ENCODE measurements at regions not wholly inside any gene's neighbourhood (a gene's known extent, or its start where the extent isn't known, plus 50 kb on each side); places are given as distances from the start of the nearest gene placed in this dataset.
"Not testable (repeated sequence)": the region's sequence is repeated elsewhere in the genome, so short reads cannot be mapped to it uniquely, and the experiment has no call there.

GRCh38 chr7:356691-357462 lies 66.9 kb downstream of the FOXL3 start:
- no peak for DNase-seq (ENCODE audit: low read depth)

- DNase-seq (ENCODE audit: low read depth): no peak
These were observed 67.7 kb downstream of the FOXL3 start for GRCh38 chr7:357531-358209.

DNA sequence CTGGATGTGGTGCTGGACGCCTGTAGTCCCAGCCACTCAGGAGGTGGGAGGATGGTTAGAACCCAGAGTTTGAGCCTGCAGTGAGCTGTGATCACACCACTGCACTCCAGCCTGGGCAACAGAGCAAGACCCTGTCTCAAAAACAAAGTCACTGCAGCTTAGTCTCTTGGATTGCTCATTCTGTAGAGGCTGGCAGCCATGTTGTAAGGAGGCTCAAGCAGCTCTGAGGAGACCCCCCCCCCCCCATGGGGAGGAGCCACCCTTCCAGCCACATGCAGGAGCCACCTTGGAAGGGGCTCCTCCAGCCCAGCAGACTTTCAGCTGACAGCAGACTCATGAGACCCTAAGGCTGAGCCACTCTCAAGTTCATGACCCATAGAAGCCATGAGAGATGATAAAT lies 68.4 kb downstream of the FOXL3 start:
- DNase-seq (ENCODE audit: low read depth): no peak

DNA sequence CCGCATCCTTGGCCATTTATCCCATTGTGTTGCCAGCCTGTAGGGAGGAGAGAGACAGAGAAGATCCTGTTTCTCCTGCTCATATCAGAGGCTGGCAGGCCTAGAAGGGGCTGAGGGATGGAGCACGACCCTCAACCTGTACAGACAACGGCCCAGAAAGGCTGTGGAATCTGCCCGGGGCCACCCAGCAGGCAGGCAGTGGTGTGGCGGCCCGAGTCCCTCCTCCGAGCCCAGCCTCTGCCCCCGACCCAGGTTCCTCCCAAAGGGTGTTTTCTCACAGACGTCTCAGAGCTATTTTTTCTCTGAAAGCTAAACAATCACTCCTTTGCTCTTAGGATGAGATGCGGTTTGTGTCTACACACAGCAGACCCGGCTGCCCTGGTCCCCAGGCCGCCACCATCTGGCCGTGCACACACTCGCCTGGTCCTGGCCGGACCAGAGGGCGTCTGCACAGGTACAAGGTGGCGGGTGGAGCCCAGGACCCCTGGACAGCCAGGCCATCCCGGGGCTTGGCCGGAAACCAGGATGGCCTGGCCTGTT lies 69.3 kb downstream of the FOXL3 start:
- no peak for DNase-seq (ENCODE audit: low read depth)

GRCh38 chr7:359766-360361 lies 69.9 kb downstream of the FOXL3 start:
- DNase-seq (ENCODE audit: low read depth): no peak

DNA sequence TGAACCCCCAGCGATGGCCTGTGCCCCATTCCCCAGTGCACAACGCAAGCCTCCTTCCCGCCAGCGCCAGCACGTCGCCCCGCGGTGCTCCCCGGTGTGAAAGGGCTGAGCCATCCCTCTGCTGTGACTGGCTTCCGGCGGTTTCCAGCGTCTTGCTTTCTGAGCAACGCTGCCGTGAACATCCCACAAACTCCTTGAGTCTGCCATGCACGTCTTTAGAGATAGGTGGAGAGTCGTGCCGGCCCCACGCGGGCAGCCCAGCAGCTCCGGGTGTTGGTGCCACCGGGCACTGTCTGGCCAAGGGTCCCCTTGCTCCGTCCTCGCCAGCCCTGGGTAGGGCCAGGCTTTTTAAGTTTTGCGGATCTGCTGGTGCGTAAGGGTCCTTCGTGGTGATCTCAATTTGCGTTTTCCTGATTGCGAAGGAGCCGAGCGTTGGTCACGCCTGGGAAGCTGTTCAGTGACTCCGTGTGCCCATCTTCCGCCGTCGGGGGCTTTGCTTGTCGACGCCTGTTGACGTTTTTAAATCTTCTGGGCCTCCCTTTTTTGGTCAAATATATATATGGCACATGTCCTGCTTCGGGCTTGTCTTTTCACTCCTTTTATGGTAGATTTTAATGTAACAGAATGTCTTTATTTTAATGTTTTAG lies 70.6 kb downstream of the FOXL3 start:
- DNase-seq (ENCODE audit: low read depth): no peak

DNA sequence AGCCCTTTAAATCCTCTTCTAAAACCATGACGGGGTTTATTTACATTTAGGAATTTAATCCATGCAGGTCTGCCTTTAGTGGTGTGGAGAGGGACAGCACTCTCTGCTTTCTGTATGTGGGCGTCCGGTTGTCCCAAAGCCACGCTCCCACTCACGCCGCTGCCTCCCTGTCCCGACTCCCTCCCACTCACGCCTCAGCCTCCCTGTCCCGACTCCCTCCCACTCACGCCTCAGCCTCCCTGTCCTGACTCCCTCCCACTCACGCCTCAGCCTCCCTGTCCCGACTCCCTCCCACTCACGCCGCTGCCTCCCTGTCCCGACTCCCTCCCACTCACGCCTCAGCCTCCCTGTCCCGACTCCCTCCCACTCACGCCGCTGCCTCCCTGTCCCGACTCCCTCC lies 71.2 kb downstream of the FOXL3 start:
- DNase-seq (ENCODE audit: low read depth): not testable (repeated sequence)

DNA sequence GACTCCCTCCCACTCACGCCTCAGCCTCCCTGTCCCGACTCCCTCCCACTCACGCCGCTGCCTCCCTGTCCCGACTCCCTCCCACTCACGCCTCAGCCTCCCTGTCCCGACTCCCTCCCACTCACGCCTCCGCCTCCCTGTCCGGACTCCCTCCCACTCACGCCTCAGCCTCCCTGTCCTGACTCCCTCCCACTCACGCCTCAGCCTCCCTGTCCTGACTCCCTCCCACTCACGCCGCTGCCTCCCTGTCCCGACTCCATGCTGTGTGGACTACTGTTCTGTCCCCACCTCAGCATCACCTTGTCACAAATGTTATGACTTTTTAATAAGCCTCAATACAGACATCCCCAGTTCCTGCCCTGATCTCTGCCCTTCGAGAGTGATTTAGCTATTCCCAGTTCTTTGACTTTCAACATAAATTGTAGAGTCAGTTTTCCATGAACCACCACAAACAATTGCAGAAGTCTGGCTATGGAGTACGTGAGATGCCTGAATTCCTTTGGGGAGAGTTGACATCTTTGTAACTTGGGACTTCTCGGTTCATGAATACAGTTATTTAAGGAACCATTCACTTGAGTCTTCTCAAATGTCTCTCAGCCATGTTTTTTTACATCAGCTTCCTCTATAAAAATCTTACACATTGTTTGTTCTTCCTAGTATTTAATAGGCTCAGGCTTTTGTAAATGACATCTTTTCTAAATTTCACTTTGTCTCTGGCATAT lies 71.9 kb downstream of the FOXL3 start:
- DNase-seq (ENCODE audit: low read depth): no peak

DNA sequence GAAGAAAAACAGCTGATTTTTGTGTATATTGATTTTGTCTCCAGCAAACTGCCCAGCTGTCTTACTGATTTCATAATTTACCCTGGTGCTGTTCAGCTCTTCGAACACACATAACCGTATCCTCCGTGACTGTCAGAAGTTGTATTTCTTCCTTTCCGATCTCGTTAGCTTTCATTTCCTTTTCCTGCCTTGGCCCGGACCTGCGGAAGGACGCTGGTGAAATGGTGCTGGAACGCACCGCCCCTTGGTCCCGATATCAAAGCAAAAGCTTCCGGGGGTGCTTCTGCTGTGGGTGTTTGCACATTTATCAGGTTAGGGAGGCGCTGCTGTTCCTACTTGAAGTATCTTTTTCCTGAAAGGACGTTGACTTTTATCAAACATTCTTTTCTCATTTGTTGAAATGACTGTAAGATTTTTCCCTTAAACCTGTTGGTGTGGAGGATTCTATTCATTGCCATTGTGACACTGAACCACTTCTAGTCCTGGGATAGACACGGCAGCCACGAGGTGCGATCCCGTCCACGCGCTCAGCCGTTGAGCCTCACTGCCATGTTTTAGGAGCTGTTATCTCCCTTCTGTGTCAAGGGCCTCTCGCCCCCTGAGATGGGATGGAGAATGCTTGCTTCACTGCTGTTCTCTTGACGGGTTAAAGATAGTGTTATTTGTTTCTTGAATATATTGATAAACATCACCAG lies 72.6 kb downstream of the FOXL3 start:
- no peak for DNase-seq (ENCODE audit: low read depth)

GRCh38 chr7:363626-364025 lies 73.7 kb downstream of the FOXL3 start:
- DNase-seq (ENCODE audit: low read depth): no peak

- no peak for DNase-seq (ENCODE audit: low read depth)
These were observed 74.6 kb downstream of the FOXL3 start for GRCh38 chr7:364536-364935.

GRCh38 chr7:365593-365992 lies 75.6 kb downstream of the FOXL3 start:
- no peak for DNase-seq (ENCODE audit: low read depth)

GRCh38 chr7:366161-366803 lies 76.3 kb downstream of the FOXL3 start:
- DNase-seq (ENCODE audit: low read depth): no peak

DNA sequence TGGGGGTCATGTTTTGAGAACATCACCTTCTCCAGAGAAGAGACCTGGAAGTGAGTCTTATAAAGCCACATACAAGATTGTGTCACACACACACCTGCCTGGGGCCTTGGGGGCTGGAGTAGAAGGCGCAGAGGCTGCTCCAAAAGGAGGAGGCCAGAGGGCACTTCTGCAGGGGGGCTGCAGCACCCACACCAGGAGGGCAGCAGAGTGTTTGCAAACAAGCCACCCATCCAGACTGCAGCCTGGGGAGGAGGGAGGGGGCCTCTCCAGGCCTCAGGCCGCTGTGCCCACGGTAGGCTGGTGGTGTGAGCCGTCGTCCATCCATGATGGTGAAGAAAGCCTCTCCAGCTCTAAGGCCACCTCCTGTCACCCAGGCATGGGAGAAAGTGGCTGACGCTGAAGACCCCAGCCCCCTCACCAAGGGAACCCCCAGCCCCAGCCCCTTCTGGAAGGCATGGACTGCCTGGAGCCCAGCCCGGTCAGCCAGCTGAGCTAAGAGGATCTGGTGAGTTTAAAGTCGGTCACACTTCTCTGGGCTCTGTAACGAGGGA lies 77.5 kb downstream of the FOXL3 start:
- DNase-seq (ENCODE audit: low read depth): no peak

DNA sequence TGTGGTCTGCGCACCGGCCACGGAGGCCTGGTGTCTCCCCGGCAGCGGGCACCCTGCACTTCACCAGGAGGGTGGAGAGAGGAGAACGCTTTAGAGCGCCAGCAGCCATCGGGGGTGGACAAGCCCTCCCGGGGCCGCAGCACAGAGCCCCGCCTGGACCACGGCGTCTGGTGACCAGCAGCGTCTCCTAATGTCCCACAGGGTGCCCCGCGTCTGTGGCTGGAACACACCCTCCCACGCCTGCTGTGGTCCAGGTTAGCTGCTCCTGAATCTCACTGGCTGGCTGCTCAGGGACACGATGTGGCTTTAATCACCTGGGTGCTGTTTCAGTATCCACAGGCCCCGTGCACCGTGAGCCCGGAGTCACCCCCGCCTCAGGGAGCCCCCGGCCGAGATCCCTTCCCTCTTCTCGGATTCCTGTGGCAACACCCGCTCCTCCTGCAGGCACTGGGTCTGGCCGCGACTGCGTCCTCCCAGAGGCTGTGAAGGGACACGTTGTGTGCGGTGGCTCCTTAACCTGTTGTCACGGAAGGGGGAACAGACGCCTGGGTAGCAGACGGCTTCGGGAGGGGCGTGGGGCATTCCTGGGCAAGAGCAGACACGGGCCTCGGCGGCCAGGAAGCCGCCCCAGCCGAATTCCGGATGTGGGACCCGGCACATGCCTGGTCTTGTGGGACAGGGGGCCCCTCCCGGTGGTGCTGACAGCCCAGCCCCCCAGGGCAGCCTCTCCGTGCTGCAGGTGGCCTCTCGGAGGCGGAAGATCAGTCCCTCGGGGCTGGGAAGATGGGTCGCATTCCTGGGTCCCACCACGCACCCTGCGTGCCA lies 78.9 kb downstream of the FOXL3 start:
- no peak for DNase-seq (ENCODE audit: low read depth)

GRCh38 chr7:369476-370258 lies 79.7 kb downstream of the FOXL3 start:
- no peak for DNase-seq (ENCODE audit: low read depth)

DNA sequence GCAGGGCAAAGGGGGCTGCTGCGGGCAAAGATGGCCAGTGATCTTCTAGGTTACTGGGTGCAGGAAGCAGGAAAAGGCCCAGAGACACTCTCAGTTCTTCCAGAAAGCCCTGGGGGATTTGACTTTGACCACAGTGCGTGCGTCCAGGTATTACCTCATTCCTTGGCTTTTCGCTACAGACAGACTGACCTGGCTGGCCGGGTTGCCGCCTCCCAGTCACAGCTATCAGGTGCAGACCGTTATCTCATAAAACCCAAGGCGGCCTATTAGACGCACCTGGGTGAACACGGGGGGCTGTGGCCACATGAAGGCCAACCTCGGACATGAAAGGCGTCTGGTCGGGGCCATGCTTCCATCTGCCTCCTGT lies 80.3 kb downstream of the FOXL3 start:
- no peak for DNase-seq (ENCODE audit: low read depth)

DNA sequence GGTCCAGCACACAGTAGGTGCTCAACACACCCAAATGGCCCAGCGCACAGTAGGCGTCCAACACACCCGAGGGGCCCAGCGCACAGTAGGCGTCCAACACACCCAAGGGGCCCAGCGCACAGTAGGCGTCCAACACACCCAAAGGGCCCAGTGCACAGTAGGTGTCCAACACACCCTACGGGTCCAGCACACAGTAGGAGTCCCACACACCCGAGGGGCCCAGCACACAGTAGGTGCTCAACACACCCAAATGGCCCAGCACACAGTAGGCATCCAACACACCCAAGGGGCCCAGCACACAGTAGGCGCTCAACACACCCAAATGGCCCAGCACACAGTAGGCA lies 80.8 kb downstream of the FOXL3 start:
- no peak for DNase-seq (ENCODE audit: low read depth)

Data from stimulated activated CD8-positive, alpha-beta memory T cell treated with anti-CD3 and anti-CD28 coated beads, Interleukin-15, amount 100 ng/mL, for 24 hours (primary cell).